Astrocyte of the cerebellum (primary cell): ENCODE measurements at regions not wholly inside any gene's neighbourhood (a gene's known extent, or its start where the extent isn't known, plus 50 kb on each side); places are given as distances from the start of the nearest gene placed in this dataset.
"Not testable (repeated sequence)": the region's sequence is repeated elsewhere in the genome, so short reads cannot be mapped to it uniquely, and the experiment has no call there.

ENCODE experiments used
- DNase-seq: peaks from one replicate; pipeline ENCODE4 v3.0.0-alpha.2; 2011; ENCODE audit warnings: low read depth
- H3K4me3 ChIP-seq: 2 replicates; pipeline ENCODE4 v1.5.1; 2011; ENCODE audit warnings: mild to moderate bottlenecking, low read depth, low read length, moderate library complexity
- in situ Hi-C: cut with HindIII; loops from 2 replicates; pipeline ENCODE4 v1.10.0; 2017; ENCODE audit warnings: low sequenced_read_pairs
- TF ChIP-seq, protein P1 (sequence below): IDR thresholded peaks from 2 replicates; pipeline ENCODE4 v1.5.1; 2012; ENCODE audit warnings: low read length, low read depth, moderate library complexity, mild to moderate bottlenecking; ENCODE audit errors: missing control alignments

DNA sequence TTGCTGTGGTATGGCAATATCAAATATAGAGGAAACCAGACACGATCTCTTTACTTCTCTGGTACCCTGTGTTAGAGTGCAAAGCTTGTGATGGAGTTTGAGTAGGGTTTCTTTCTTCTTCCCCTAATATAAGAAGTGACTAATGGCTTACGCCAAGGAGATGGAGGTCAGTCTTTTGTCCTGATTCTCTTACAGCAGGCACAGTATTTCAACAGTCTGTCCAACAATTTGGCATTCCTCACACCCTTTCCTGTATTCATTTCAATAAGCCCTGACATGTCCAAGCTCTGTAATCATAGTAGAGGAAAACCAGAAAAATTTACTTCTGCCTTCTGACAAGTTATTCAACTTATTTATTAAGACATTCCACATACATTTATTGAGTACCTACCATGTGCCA is 546.2 kb downstream of the TMEM135 start:
- in situ Hi-C loops, result no loop called here
- H3K4me3 ChIP-seq, result no peak overlapping the region
- TF ChIP-seq, protein P1, sequence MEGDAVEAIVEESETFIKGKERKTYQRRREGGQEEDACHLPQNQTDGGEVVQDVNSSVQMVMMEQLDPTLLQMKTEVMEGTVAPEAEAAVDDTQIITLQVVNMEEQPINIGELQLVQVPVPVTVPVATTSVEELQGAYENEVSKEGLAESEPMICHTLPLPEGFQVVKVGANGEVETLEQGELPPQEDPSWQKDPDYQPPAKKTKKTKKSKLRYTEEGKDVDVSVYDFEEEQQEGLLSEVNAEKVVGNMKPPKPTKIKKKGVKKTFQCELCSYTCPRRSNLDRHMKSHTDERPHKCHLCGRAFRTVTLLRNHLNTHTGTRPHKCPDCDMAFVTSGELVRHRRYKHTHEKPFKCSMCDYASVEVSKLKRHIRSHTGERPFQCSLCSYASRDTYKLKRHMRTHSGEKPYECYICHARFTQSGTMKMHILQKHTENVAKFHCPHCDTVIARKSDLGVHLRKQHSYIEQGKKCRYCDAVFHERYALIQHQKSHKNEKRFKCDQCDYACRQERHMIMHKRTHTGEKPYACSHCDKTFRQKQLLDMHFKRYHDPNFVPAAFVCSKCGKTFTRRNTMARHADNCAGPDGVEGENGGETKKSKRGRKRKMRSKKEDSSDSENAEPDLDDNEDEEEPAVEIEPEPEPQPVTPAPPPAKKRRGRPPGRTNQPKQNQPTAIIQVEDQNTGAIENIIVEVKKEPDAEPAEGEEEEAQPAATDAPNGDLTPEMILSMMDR, result no peak
- DNase-seq, result no peak

DNA sequence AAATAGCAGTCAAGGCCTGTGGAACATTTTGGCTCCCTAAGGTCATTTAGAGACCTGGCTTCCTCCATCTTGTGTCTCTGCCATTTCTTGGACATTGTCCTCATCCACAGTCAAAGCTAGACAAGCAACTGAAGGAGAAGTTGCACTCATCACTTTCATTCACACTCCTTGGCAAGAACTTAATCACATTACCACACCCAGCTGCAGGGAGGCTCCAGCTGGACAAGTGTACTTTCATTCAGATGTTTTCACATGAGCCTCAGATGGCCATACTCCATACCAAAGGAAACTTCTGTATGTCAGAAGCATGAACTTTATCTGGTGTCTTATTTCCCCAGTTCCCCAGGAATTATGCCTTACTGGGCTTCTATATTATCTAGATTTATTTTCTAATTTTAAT is 537.4 kb downstream of the TMEM135 start:
- TF ChIP-seq, protein P1, result no peak
- no peak overlapping the region for H3K4me3 ChIP-seq
- no peak for DNase-seq
- in situ Hi-C loops, result no loop called here

DNA sequence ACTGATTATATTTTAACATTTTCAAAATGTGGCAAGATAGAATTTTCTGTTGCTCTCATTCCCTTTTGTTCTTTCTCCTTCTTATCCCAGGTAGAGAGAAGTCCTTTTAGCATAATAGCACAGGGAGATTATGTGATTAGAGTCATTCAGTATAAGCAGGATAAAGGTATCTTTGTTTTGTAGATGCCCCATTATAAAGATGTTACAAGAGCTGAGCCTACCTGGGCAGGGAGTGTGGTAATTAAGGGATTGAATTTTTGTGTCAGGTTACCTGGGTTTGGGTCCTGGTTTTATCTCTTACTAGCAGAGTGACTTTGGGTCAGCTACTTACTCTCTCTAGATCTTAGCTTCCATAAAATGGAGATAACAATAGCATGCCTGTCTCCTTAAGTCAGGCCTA is 536.5 kb downstream of the TMEM135 start:
- TF ChIP-seq, protein P1, result no peak
- no peak overlapping the region for H3K4me3 ChIP-seq
- in situ Hi-C loops, result no loop called here
- DNase-seq, result no peak

DNA sequence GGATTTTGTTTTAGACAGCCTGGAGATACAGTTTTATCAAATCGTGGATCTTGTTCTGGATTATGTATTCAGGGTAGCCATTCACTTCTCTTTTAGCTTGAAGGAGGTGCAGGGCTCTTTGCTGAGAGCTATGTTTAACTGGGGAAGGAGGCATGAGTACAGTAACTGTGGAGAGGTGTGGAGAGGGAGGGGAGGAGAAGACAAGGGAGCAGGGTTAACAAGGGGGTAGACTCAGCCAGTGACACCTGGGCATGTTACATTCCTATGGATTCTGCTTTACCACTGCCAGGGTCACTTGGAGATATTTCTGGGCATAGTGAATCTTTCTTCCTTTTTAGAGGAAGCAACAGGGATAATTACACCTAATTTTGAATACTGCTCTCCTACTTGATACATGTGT is 536.0 kb downstream of the TMEM135 start:
- in situ Hi-C loops, result no loop called here
- no peak overlapping the region for H3K4me3 ChIP-seq
- TF ChIP-seq, protein P1, result no peak
- DNase-seq, result no peak

DNA sequence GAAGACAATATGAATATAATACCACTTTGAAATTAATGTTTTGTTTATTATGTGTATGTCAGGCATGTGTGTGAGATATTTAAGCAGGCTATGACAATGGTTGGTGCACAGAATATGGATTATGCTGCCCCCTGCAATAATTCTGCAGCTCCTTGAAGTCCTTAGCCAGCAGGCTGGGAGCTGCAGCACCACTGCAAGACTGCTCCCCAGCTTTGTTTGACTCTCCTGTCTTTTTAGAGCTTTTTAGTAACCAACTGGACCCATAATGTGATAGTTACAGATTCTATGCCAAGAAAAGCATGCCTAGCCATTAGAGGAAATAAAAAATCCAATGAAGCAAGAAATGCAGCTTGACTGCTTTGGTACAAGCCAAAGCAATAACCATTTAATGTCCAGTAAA is 535.1 kb downstream of the TMEM135 start:
- TF ChIP-seq, protein P1, result no peak
- H3K4me3 ChIP-seq, result no peak overlapping the region
- in situ Hi-C loops, result no loop called here
- DNase-seq, result no peak

DNA sequence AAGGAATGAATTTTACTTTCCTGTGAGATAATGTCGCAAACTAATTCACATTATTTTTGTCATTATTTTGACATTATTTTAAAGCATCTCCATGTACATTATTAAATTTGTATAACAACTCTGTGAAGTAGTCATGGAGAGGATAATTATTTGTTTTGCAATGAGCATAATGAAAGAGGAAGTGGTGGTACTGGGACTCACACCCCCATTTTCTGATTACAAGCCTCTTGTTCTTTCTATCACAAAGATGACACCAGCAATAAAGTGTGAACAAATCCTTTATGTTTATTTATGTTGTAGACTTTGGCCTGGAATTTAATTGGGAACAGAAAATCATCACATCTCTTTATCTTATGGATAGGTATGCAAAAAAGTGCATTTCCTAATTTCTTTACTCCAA is 522.6 kb downstream of the TMEM135 start:
- no peak for DNase-seq
- no peak overlapping the region for H3K4me3 ChIP-seq
- in situ Hi-C loops, result no loop called here
- TF ChIP-seq, protein P1, result no peak

DNA sequence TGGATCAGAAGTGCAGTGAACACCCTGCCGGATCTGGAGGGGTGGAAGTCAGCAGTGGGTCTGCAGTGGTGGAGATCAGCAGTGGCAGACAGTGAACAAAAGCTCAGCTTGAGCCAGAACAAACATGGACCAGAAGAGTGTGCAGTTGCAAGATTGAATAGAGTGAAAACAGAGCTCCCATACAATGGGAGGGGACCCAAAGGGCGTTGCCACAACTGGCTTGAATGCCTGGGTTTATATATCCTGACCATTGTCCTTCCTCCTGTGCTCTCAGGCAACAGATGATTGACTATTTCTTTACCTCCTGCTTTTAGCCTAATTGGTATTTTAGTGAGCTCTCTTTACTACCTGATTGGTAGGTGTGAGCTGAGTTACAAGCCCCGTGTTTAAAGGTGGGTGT is 522.1 kb downstream of the TMEM135 start:
- H3K4me3 ChIP-seq, in situ Hi-C loops, DNase-seq: not testable (repeated sequence)
